ENCODE measurements at regions not wholly inside any gene's neighbourhood (a gene's known extent, or its start where the extent isn't known, plus 50 kb on each side); places are given as distances from the start of the nearest gene placed in this dataset.

- no peak for DNase-seq (ENCODE audit: low spot score)
- no peak for TF ChIP-seq CTCF (IDR thresholded peaks at IDR 0.05; ENCODE audit: extremely low read depth, missing control alignments)
Measured at GRCh38 chr10:29946953-29947700, 112.3 kb downstream of the JCAD start.

- DNase-seq (ENCODE audit: low spot score) = no peak
- TF ChIP-seq CTCF (IDR thresholded peaks at IDR 0.05; ENCODE audit: extremely low read depth, missing control alignments) = no peak
Measured at GRCh38 chr10:29946614-29946952, 112.8 kb downstream of the JCAD start.

DNA sequence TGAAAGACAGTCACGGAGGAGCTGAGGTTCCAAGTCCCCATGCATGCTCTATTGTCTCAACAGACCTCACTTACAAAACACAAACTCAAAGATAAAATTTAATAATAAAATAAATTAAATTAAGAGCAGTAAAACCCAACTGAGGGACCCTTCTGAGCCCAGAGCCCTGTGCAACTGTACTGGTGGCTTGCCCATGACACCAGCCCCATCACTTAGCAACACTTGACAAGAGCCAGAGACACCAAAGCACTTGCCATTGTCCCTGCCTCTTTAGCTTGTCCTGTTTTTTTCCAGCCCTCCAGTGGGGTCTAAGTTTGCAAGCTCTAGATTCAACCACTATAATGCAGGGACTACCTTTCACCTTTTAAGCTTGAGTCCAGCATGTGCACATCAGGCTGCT is 117.9 kb downstream of the JCAD start:
- TF ChIP-seq CTCF (IDR thresholded peaks at IDR 0.05; ENCODE audit: extremely low read depth, missing control alignments) = no peak
- no peak for DNase-seq (ENCODE audit: low spot score)

- no peak for DNase-seq (ENCODE audit: low spot score)
- TF ChIP-seq CTCF (IDR thresholded peaks at IDR 0.05; ENCODE audit: extremely low read depth, missing control alignments) = no peak
Measured at GRCh38 chr10:29932991-29933390, 126.4 kb downstream of the JCAD start.

DNA sequence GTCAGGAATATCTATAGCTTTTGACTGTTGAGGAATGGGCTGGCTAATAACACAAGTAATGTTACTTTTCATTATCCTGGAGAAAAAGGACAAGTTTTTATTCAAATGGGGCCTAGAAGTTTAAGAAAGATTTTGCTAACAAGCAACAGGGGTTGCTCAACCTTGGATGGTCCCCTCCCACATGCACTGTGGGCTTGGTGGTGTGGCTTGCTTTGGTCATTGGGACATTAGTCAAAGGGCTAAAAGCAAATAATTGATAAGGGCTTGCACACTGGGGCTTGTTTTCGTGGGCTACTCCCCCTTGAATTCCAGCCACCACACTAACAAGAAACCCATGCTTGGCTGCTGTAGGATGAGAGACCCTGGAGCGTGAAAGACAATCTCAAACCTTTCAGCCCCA is 127.6 kb downstream of the JCAD start:
- TF ChIP-seq CTCF (IDR thresholded peaks at IDR 0.05; ENCODE audit: extremely low read depth, missing control alignments) = no peak

GRCh38 chr10:29929006-29929405 is 130.4 kb downstream of the JCAD start:
- DNase-seq (ENCODE audit: low spot score) = no peak

More for the DNA sequence above, 127.6 kb downstream of the JCAD start:
- DNase-seq (ENCODE audit: low spot score) = no peak

DNA sequence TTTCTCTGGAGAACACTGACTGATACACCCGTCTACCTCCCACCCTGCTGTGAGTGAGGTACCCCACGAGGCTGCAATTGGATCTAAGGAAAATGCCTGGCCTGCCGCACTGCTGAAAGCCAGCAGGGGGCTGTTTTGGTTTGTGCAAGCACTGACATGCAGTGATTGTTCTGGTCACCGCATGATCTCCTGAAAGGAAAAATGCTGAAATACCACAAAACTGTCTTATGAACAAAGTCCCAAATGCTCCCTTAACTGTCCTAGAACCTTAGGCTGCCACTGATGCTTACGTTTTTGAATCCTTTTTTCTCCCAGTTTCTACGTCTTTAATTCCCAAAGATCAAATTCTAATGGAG is 132.7 kb downstream of the JCAD start:
- TF ChIP-seq CTCF (IDR thresholded peaks at IDR 0.05; ENCODE audit: extremely low read depth, missing control alignments) = no peak
- no peak for DNase-seq (ENCODE audit: low spot score)

More at GRCh38 chr10:29929006-29929405, 130.4 kb downstream of the JCAD start:
- no peak for TF ChIP-seq CTCF (IDR thresholded peaks at IDR 0.05; ENCODE audit: extremely low read depth, missing control alignments)

Data from GM20000 (cell line).